ENCODE measurements at regions not wholly inside any gene's neighbourhood (a gene's known extent, or its start where the extent isn't known, plus 50 kb on each side); places are given as distances from the start of the nearest gene placed in this dataset.

DNA sequence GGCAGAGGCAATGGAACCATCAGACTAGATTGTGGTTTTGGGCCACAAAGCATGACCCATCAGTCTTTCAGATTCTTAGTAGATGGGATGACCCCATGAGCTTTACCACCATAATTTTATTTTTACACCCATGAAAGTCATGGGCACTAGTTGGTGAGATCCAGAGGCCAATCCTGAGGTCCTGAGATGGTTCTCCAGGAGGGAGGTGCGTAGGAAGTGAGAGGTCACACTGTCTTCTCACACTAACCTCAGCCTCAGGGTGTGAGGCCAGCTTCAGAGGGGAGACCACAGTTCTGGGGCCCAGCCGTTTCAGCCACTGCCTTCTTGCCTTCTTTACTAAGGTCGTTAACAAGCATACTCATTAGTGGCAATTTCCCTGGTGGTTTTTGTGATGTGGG is 106.4 kb downstream of the AKAP11 start (continued):
- TF ChIP-seq JUND (IDR thresholded peaks at IDR 0.05; ENCODE audit: low read depth, low read length) (peak; percentile 63; the same call in 1 of the 2 replicates), YBX1 (IDR thresholded peaks at IDR 0.05) (no peak), LARP7 (IDR thresholded peaks at IDR 0.05) (no peak), HDAC6 (IDR thresholded peaks at IDR 0.05; ENCODE audit: unreplicated experiment) (no peak), POLR2AphosphoS5 (IDR thresholded peaks at IDR 0.05; ENCODE audit: low read length) (no peak), CREM (IDR thresholded peaks at IDR 0.05; ENCODE audit: low read depth) (peak; percentile 24; the same call in 1 of the 2 replicates), CBX3 (IDR thresholded peaks at IDR 0.05; ENCODE audit: borderline replicate concordance, low read depth) (no peak), CBFB (IDR thresholded peaks at IDR 0.05; ENCODE audit: low read depth) (no peak; the same call in 1 of the 2 replicates), NFXL1 (IDR thresholded peaks at IDR 0.05; ENCODE audit: borderline replicate concordance) (no peak), BRCA1 (IDR thresholded peaks at IDR 0.05; ENCODE audit: low read depth, low read length) (no peak), TAF1 (IDR thresholded peaks at IDR 0.05; ENCODE audit: borderline replicate concordance, low read depth, low read length) (no peak), SREBF2 (IDR thresholded peaks at IDR 0.05; ENCODE audit: low read length) (no peak), MTA3 (IDR thresholded peaks at IDR 0.05; ENCODE audit: borderline replicate concordance, low read length) (no peak), ZZZ3 (IDR thresholded peaks at IDR 0.05; ENCODE audit: control insufficient read depth, insufficient read length, low read depth) (no peak)
- TF ChIP-seq, protein P1, sequence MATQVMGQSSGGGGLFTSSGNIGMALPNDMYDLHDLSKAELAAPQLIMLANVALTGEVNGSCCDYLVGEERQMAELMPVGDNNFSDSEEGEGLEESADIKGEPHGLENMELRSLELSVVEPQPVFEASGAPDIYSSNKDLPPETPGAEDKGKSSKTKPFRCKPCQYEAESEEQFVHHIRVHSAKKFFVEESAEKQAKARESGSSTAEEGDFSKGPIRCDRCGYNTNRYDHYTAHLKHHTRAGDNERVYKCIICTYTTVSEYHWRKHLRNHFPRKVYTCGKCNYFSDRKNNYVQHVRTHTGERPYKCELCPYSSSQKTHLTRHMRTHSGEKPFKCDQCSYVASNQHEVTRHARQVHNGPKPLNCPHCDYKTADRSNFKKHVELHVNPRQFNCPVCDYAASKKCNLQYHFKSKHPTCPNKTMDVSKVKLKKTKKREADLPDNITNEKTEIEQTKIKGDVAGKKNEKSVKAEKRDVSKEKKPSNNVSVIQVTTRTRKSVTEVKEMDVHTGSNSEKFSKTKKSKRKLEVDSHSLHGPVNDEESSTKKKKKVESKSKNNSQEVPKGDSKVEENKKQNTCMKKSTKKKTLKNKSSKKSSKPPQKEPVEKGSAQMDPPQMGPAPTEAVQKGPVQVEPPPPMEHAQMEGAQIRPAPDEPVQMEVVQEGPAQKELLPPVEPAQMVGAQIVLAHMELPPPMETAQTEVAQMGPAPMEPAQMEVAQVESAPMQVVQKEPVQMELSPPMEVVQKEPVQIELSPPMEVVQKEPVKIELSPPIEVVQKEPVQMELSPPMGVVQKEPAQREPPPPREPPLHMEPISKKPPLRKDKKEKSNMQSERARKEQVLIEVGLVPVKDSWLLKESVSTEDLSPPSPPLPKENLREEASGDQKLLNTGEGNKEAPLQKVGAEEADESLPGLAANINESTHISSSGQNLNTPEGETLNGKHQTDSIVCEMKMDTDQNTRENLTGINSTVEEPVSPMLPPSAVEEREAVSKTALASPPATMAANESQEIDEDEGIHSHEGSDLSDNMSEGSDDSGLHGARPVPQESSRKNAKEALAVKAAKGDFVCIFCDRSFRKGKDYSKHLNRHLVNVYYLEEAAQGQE (IDR thresholded peaks at IDR 0.05; ENCODE audit: low read depth, low read length) = no peak
- TF ChIP-seq, protein P2, sequence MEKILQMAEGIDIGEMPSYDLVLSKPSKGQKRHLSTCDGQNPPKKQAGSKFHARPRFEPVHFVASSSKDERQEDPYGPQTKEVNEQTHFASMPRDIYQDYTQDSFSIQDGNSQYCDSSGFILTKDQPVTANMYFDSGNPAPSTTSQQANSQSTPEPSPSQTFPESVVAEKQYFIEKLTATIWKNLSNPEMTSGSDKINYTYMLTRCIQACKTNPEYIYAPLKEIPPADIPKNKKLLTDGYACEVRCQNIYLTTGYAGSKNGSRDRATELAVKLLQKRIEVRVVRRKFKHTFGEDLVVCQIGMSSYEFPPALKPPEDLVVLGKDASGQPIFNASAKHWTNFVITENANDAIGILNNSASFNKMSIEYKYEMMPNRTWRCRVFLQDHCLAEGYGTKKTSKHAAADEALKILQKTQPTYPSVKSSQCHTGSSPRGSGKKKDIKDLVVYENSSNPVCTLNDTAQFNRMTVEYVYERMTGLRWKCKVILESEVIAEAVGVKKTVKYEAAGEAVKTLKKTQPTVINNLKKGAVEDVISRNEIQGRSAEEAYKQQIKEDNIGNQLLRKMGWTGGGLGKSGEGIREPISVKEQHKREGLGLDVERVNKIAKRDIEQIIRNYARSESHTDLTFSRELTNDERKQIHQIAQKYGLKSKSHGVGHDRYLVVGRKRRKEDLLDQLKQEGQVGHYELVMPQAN (conservative IDR thresholded peaks at IDR 0.05) = no peak
- TF ChIP-seq, protein P3, sequence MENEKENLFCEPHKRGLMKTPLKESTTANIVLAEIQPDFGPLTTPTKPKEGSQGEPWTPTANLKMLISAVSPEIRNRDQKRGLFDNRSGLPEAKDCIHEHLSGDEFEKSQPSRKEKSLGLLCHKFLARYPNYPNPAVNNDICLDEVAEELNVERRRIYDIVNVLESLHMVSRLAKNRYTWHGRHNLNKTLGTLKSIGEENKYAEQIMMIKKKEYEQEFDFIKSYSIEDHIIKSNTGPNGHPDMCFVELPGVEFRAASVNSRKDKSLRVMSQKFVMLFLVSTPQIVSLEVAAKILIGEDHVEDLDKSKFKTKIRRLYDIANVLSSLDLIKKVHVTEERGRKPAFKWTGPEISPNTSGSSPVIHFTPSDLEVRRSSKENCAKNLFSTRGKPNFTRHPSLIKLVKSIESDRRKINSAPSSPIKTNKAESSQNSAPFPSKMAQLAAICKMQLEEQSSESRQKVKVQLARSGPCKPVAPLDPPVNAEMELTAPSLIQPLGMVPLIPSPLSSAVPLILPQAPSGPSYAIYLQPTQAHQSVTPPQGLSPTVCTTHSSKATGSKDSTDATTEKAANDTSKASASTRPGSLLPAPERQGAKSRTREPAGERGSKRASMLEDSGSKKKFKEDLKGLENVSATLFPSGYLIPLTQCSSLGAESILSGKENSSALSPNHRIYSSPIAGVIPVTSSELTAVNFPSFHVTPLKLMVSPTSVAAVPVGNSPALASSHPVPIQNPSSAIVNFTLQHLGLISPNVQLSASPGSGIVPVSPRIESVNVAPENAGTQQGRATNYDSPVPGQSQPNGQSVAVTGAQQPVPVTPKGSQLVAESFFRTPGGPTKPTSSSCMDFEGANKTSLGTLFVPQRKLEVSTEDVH (IDR thresholded peaks at IDR 0.05; ENCODE audit: low read depth, partially characterized antibody) = no peak
- TF ChIP-seq, protein P4, sequence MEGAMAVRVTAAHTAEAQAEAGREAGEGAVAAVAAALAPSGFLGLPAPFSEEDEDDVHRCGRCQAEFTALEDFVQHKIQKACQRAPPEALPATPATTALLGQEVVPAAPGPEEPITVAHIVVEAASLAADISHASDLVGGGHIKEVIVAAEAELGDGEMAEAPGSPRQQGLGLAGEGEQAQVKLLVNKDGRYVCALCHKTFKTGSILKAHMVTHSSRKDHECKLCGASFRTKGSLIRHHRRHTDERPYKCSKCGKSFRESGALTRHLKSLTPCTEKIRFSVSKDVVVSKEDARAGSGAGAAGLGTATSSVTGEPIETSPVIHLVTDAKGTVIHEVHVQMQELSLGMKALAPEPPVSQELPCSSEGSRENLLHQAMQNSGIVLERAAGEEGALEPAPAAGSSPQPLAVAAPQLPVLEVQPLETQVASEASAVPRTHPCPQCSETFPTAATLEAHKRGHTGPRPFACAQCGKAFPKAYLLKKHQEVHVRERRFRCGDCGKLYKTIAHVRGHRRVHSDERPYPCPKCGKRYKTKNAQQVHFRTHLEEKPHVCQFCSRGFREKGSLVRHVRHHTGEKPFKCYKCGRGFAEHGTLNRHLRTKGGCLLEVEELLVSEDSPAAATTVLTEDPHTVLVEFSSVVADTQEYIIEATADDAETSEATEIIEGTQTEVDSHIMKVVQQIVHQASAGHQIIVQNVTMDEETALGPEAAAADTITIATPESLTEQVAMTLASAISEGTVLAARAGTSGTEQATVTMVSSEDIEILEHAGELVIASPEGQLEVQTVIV (IDR thresholded peaks at IDR 0.05; ENCODE audit: borderline replicate concordance, partially characterized antibody) = no peak
